OCI-LY7 (cell line): ENCODE measurements at regions not wholly inside any gene's neighbourhood (a gene's known extent, or its start where the extent isn't known, plus 50 kb on each side); places are given as distances from the start of the nearest gene placed in this dataset.

Source experiments
- BruUV-seq: library from RNA; stranded (reverse); fragments of 400-500 nt; replicated peaks from 2 replicates; lab custom pipeline; 2021; lab: Mats Ljungman, UMichigan
- CTCF ChIA-PET: fragments of 300-600 bp; sonication (Branson Sonifier 250); formaldehyde crosslinking; loops from one replicate; lab custom pipeline; 2022; ENCODE audit warnings: antibody characterized with exemption; ENCODE audit not compliant: unreplicated experiment; lab: Charles Lee
- POLR2A ChIA-PET: fragments of 300-600 bp; sonication (Branson Sonifier 250); formaldehyde crosslinking; loops from one replicate; lab custom pipeline; 2022; ENCODE audit warnings: antibody characterized with exemption; lab: Charles Lee
- DNase-seq: peaks from one replicate; pipeline ENCODE4 v3.0.0-alpha.2; 2015; ENCODE audit warnings: low spot score
- H2AFZ ChIP-seq: fragments of 200-600 bp; sonication (generic), shearing (Covaris generic); 2 replicates; pipeline ENCODE4 v1.6.1; 2014; ENCODE audit warnings: mild to moderate bottlenecking, antibody characterized with exemption, low read length, moderate library complexity
- H3K27ac ChIP-seq: fragments of 200-600 bp; sonication (generic); 2 replicates; pipeline ENCODE4 v1.5.1; 2014; ENCODE audit warnings: mixed run types, low read depth, mild to moderate bottlenecking, moderate library complexity, low read length, inconsistent platforms; ENCODE audit not compliant: poor library complexity, severe bottlenecking
- H3K36me3 ChIP-seq: fragments of 200-600 bp; sonication (generic); 2 replicates; pipeline ENCODE4 v1.6.1; 2014; ENCODE audit warnings: mild to moderate bottlenecking, antibody characterized with exemption, low read length, moderate library complexity, mixed read lengths; ENCODE audit not compliant: insufficient read depth
- H3K4me1 ChIP-seq: fragments of 200-600 bp; sonication (generic); 2 replicates; pipeline ENCODE4 v1.5.1; 2014; ENCODE audit warnings: mild to moderate bottlenecking, low read length; ENCODE audit not compliant: insufficient read depth, poor library complexity, severe bottlenecking
- H3K4me2 ChIP-seq: fragments of 200-600 bp; sonication (generic); 2 replicates; pipeline ENCODE4 v1.6.1; 2014; ENCODE audit warnings: mild to moderate bottlenecking, low read length
- H3K4me3 ChIP-seq: fragments of 200-600 bp; sonication (generic); 2 replicates; pipeline ENCODE4 v1.5.1; 2014; ENCODE audit warnings: mild to moderate bottlenecking, low read depth, low read length; ENCODE audit not compliant: poor library complexity, severe bottlenecking
- H3K79me2 ChIP-seq: fragments of 200-600 bp; sonication (generic); 2 replicates; pipeline ENCODE4 v1.6.1; 2016; ENCODE audit warnings: low read depth, mild to moderate bottlenecking, low read length, moderate library complexity, mixed read lengths; ENCODE audit not compliant: insufficient read depth
- H3K9me2 ChIP-seq: fragments of 200-600 bp; sonication (generic); 2 replicates; pipeline ENCODE4 v1.6.1; 2016; ENCODE audit warnings: mild to moderate bottlenecking, low read length, mixed read lengths; ENCODE audit not compliant: insufficient read depth
- H3K9me3 ChIP-seq: fragments of 200-600 bp; sonication (generic); 2 replicates; pipeline ENCODE4 v1.6.1; 2014; ENCODE audit warnings: mild to moderate bottlenecking, mixed run types, low read length, mixed read lengths
- H4K20me1 ChIP-seq: fragments of 200-600 bp; sonication (generic); 2 replicates; pipeline ENCODE4 v1.6.1; 2014; ENCODE audit warnings: mild to moderate bottlenecking, antibody characterized with exemption, low read length, moderate library complexity, mixed read lengths; ENCODE audit not compliant: insufficient read depth
- CTCF ChIP-seq: fragments of 200-600 bp; sonication (generic); conservative IDR thresholded peaks from 2 replicates; pipeline ENCODE4 v1.5.1; 2014; ENCODE audit warnings: mild to moderate bottlenecking, antibody characterized with exemption, low read length, moderate library complexity, mixed read lengths
- EZH2phosphoT487 ChIP-seq: fragments of 200-600 bp; sonication (generic); IDR thresholded peaks from 2 replicates; pipeline ENCODE4 v1.6.1; 2018; ENCODE audit warnings: low read depth, borderline replicate concordance, mild to moderate bottlenecking, mixed run types, antibody characterized with exemption, low read length, moderate library complexity, mixed read lengths
- intact Hi-C: fragments of 100-400 bp; cut with micrococcal nuclease; formaldehyde crosslinking; loops from one replicate; pipeline ENCODE4 v1.10.0; 2022; ENCODE audit not compliant: unreplicated experiment

DNA sequence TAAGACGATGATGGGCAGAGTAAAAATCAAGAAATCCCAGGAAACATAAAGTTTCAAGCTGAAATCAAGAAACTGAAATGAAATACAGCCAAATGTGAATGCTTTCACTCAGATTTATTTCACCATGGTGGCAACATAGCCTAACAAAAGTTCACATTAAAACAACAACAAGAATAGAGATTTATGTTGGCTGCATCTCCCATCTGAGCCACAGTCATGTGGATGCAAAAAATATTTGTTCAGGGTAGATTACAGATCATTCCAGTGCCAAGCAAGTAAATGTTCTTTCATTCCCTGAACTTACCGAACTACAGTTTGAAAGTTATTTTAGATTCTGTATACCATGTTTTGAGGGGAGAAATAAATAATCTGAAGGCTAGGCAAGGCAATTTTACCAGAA lies 159.9 kb upstream of the TMTC1 start:
- ChIA-PET POLR2A (no interaction called here), CTCF (no interaction called here)
- intact Hi-C loops, result no loop called here
- no peak overlapping the region for H3K4me3 ChIP-seq
- no peaks in the 10 kb centered on the region for H4K20me1 ChIP-seq
- no peak for DNase-seq
- H3K9me3 ChIP-seq, result no peaks in the 10 kb centered on the region
- H3K27ac ChIP-seq, result no peak overlapping the region
- H3K36me3 ChIP-seq, result no peaks in the 10 kb centered on the region
- no peaks in the 10 kb centered on the region for H3K9me2 ChIP-seq
- no peak overlapping the region for H2AFZ ChIP-seq
- H3K4me1 ChIP-seq, result no peaks in the 10 kb centered on the region
- BruUV-seq, result no TSS peak
- TF ChIP-seq CTCF (no peak), EZH2phosphoT487 (no peak)
- no peak overlapping the region for H3K4me2 ChIP-seq
- no peaks in the 10 kb centered on the region for H3K79me2 ChIP-seq

- Histone ChIP-seq H3K27ac (no peak overlapping the region), H3K4me1 (no peaks in the 10 kb centered on the region), H3K4me3 (no peak overlapping the region), H3K9me3 (no peaks in the 10 kb centered on the region), H3K9me2 (no peaks in the 10 kb centered on the region), H3K36me3 (no peaks in the 10 kb centered on the region), H2AFZ (no peak overlapping the region), H4K20me1 (no peaks in the 10 kb centered on the region), H3K4me2 (no peak overlapping the region), H3K79me2 (no peaks in the 10 kb centered on the region)
- POLR2A ChIA-PET, result no interaction called here
- TF ChIP-seq CTCF, result no peak
- TF ChIP-seq EZH2phosphoT487, result no peak
- BruUV-seq, result no TSS peak
- intact Hi-C loops, result no loop called here
- DNase-seq, result no peak
- CTCF ChIA-PET, result no interaction called here
These were observed 157.1 kb upstream of the TMTC1 start for GRCh38 chr12:29940811-29941210.

DNA sequence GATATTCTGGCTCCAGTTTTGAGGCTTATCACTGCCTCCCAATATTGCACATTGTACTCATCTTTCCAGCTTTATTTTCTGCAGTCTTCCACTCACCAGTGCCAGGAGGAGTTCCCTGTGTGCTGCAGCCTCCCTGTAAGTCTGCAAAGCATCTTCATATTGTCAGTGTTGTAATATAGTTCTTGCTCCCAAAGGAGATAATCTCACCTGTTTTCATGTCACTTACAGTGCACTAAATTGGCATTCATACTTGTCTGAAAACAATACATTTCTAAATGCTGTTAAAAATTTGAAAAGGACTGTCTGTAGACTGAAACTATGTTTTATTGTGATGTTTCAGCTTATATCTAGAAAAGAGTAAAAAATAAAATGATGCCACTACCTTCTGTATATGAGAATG lies 146.8 kb upstream of the TMTC1 start:
- no peak overlapping the region for H3K27ac ChIP-seq
- TF ChIP-seq EZH2phosphoT487, result no peak
- TF ChIP-seq CTCF, result no peak
- no peak for DNase-seq
- no peak overlapping the region for H3K4me2 ChIP-seq
- H3K4me3 ChIP-seq, result no peak overlapping the region
- ChIA-PET CTCF (no interaction called here), POLR2A (no interaction called here)
- intact Hi-C loops, result no loop called here
- no peaks in the 10 kb centered on the region for H3K36me3 ChIP-seq
- no peaks in the 10 kb centered on the region for H4K20me1 ChIP-seq
- no peaks in the 10 kb centered on the region for H3K4me1 ChIP-seq
- BruUV-seq, result no TSS peak
- H3K9me2 ChIP-seq, result no peaks in the 10 kb centered on the region
- H2AFZ ChIP-seq, result no peak overlapping the region
- H3K9me3 ChIP-seq, result no peaks in the 10 kb centered on the region
- H3K79me2 ChIP-seq, result no peaks in the 10 kb centered on the region
